Sigmoid colon (tissue), 6 donors: ENCODE measurements at regions not wholly inside any gene's neighbourhood (a gene's known extent, or its start where the extent isn't known, plus 50 kb on each side); places are given as distances from the start of the nearest gene placed in this dataset.

ENCODE experiments used
- DNase-seq: peaks from one replicate; pipeline ENCODE4 v3.0.0-alpha.2; 2019
- H3K27ac ChIP-seq, 4 donors: fragments of 200-600 bp; sonication (generic); one replicate each; pipeline ENCODE4 v1.5.1; 2016 to 2019; ENCODE audit warnings: mild to moderate bottlenecking in 1 of 4
- H3K27me3 ChIP-seq, 3 donors: fragments of 200-600 bp; sonication (generic); one replicate each; pipeline ENCODE4 v1.5.1; 2019; ENCODE audit warnings: mild to moderate bottlenecking in 1 of 3
- H3K36me3 ChIP-seq, 4 donors: fragments of 200-600 bp; sonication (generic); one replicate each; pipeline ENCODE4 v1.5.1; 2016 to 2019
- H3K4me1 ChIP-seq, 4 donors: fragments of 200-600 bp; sonication (generic); one replicate each; pipeline ENCODE4 v1.5.1; 2017 to 2019
- H3K4me3 ChIP-seq, 4 donors: fragments of 200-600 bp; sonication (generic); one replicate each; pipeline ENCODE4 v1.5.1; 2017 to 2019; ENCODE audit warnings: mild to moderate bottlenecking in 2 of 4, moderate library complexity in 1 of 4
- H3K9me3 ChIP-seq, 4 donors: fragments of 200-600 bp in 3 of 4; sonication (generic) in 3 of 4; one replicate each; pipeline versions ENCODE4 v1.5.1 to v1.6.1; 2013 to 2019
- EP300 ChIP-seq, 4 donors: sonication (generic); formaldehyde crosslinking; IDR thresholded peaks; one replicate each; pipeline ENCODE4 v1.6.1; 2017; ENCODE audit warnings: antibody characterized with exemption in 4 of 4
- POLR2A ChIP-seq, 2 donors: fragments of 450-650 bp; IDR thresholded peaks; one replicate each; pipeline ENCODE4 v1.6.1; 2016; ENCODE audit warnings: antibody characterized with exemption in 2 of 2, mild to moderate bottlenecking in 2 of 2, moderate library complexity in 2 of 2
- POLR2AphosphoS5 ChIP-seq, 4 donors: sonication (generic); formaldehyde crosslinking; IDR thresholded peaks; one replicate each; pipeline ENCODE4 v1.6.1; 2017; ENCODE audit warnings: antibody characterized with exemption in 4 of 4
- WGBS, 2 donors: extraction: QIAGEN DNeasy Blood & Tissue Kit; methylation state at CpG; one replicate each; pipeline ENCODE4 v1.1.7; 2013; 5-methylcytosine and 5-hydroxymethylcytosine counted together
- intact Hi-C: fragments of 100-400 bp; cut with DNase I; formaldehyde crosslinking; loops from one replicate; pipeline ENCODE4 v1.15.1; 2023
- TF ChIP-seq, protein P1 (sequence below), 4 experiments: fragments of 450-650 bp in 3 of 4; fragments of 200-600 bp in 1 of 4; IDR thresholded peaks; one replicate each; pipeline ENCODE4 v1.5.1; 2016 to 2019; ENCODE audit warnings: antibody characterized with exemption in 4 of 4, mild to moderate bottlenecking in 3 of 4, moderate library complexity in 2 of 4
- donor health status: healthy with polysubstance abuse.
- donor health status: healthy.

DNA sequence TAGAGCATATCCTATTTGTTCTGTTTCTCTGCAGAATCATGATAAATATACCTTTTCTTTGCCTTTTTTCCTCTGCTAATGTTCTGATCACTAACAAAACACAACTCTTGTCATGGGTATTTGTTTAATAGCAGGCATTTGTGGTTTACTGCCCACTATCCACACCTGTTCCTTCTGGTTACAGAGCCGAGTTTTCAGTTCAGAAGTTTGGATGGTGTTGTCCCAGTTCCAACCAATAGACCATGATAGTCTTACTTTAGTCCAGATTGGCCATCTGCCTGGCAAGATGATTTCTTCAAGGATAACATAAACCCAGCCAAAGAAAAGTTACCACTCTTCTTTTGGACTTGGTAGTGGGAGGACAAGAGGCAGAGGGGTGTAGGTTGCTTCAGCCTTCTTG lies 211.2 kb downstream of the TFAP2A start:
- no peaks in the 10 kb centered on the region for H3K4me1 ChIP-seq
- 50 to 74% methylated on average over 1 of the region's 1 CpG for WGBS, 2 donors
- no peak overlapping the region for H3K27ac ChIP-seq

DNA sequence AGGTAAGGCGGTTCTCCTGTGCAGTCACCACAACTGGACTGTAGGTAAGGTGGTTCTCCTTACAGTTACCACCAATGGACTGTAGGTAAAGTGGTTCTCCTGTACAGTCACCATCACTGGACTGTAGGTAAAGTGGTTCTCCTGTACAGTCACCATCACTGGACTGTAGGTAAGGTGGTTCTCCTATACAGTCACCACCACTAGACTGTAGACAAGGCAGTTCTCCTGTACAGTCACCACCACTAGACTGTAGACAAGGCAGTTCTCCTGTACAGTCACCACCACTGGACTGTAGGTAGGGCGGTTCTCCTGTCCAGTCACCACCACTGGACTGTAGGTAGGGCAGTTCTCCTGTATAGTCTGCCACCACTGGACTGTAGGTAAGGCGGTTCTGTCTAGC lies 212.3 kb downstream of the TFAP2A start:
- TF ChIP-seq, protein P1, sequence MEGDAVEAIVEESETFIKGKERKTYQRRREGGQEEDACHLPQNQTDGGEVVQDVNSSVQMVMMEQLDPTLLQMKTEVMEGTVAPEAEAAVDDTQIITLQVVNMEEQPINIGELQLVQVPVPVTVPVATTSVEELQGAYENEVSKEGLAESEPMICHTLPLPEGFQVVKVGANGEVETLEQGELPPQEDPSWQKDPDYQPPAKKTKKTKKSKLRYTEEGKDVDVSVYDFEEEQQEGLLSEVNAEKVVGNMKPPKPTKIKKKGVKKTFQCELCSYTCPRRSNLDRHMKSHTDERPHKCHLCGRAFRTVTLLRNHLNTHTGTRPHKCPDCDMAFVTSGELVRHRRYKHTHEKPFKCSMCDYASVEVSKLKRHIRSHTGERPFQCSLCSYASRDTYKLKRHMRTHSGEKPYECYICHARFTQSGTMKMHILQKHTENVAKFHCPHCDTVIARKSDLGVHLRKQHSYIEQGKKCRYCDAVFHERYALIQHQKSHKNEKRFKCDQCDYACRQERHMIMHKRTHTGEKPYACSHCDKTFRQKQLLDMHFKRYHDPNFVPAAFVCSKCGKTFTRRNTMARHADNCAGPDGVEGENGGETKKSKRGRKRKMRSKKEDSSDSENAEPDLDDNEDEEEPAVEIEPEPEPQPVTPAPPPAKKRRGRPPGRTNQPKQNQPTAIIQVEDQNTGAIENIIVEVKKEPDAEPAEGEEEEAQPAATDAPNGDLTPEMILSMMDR (IDR thresholded peaks at IDR 0.05) = no peak
- TF ChIP-seq EP300 (IDR thresholded peaks at IDR 0.05) = no peak
- no peak for TF ChIP-seq POLR2A (IDR thresholded peaks at IDR 0.05)
- TF ChIP-seq POLR2AphosphoS5 (IDR thresholded peaks at IDR 0.05) = no peak
- H3K4me3 ChIP-seq = no peak overlapping the region
- H3K36me3 ChIP-seq = no peaks in the 10 kb centered on the region
- H3K4me1 ChIP-seq = no peaks in the 10 kb centered on the region
- no peaks in the 10 kb centered on the region for H3K27me3 ChIP-seq
- H3K27ac ChIP-seq = no peak overlapping the region
- DNase-seq = no peak
- intact Hi-C loops = no loop called here
- no peaks in the 10 kb centered on the region for H3K9me3 ChIP-seq
- 91 to 94% methylated on average over 3 of the region's 3 CpGs for WGBS, 2 donors

More for the DNA sequence above, 211.2 kb downstream of the TFAP2A start:
- Histone ChIP-seq H3K4me3 (no peak overlapping the region), H3K9me3 (no peaks in the 10 kb centered on the region), H3K36me3 (no peaks in the 10 kb centered on the region), H3K27me3 (no peaks in the 10 kb centered on the region)
- TF ChIP-seq POLR2A (IDR thresholded peaks at IDR 0.05) = no peak
- intact Hi-C loops = no loop called here
- no peak for DNase-seq

DNA sequence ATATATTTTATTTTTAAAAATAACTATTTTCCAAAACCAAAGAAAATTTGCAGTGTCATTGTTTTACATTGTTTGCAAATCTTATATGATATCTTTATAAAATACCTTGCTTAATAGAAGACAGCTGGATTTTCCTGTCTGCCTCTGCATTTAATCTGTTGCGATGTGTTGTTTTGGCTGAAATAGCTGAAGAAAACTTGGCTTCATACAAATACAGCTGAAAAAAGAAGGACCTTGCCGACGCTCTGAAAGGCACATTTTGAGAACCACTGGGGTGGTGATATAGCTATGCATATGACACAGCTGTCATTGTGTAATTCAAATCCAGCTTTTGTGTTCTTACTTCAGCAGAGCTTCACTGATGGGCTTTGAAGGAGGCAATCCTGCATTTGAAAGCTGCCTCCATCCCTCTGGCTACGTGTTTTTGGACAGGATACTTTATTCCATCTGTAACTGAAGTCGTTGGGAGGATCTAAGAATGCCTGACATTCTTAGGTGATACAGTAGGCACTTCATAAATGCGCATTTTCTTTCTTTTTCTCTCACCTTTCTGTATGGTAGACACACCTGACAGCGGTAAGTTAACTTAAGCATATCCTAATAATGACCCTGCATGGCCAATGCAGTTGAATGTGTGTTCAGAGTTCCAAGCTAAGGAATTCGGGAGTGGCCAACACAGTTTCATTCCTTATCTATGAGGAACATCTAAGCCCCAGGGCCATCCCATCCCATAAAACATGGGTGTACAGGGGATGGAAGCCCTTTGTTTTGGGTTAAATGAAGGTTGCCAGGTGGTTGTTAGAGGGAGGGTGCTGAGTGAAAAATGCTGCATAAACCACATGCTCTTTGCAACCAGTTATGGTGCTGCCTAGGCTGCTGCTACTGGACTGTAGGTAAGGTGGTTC lies 213.0 kb downstream of the TFAP2A start:
- H3K27ac ChIP-seq = no peak overlapping the region
- 83 to 86% methylated on average over 8 of the region's 8 CpGs for WGBS, 2 donors
- no peak for DNase-seq

DNA sequence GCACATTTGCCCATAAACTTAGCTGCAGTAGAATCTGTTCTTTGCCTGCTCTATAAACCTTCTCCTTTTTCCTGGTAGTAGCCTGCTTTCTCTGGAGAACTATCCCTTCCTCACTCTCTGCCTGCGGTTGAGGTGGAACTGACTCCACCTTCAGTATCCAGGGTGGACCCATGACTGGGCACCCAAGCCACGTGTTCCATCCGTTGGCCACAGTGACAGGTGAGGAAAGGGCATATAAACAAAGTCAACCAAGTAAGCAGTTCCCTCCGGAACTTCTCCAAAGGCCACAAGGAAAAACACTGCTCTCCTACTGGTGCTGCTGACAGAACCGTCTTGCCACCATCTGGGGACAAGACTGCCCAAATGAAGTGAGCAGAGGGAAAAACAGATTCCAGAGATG lies 218.8 kb downstream of the TFAP2A start:
- Histone ChIP-seq H3K27ac (no peak overlapping the region), H3K4me3 (no peak overlapping the region), H3K27me3 (no peaks in the 10 kb centered on the region), H3K9me3 (no peaks in the 10 kb centered on the region), H3K36me3 (no peaks in the 10 kb centered on the region), H3K4me1 (peaks cover 0 to 3% (median 0%) of the 10 kb centered on the region in 4 donors)
- DNase-seq = no peak
- 80 to 81% methylated on average over 5 of the region's 5 CpGs for WGBS, 2 donors
- intact Hi-C loops = no loop called here
- TF ChIP-seq, protein P1 (IDR thresholded peaks at IDR 0.05) = no peak
- no peak for TF ChIP-seq EP300 (IDR thresholded peaks at IDR 0.05)
- TF ChIP-seq POLR2A (IDR thresholded peaks at IDR 0.05) = no peak
- no peak for TF ChIP-seq POLR2AphosphoS5 (IDR thresholded peaks at IDR 0.05)

More for the DNA sequence above, 213.0 kb downstream of the TFAP2A start:
- no peaks in the 10 kb centered on the region for H3K9me3 ChIP-seq
- H3K4me3 ChIP-seq = no peak overlapping the region
- H3K36me3 ChIP-seq = no peaks in the 10 kb centered on the region
- H3K4me1 ChIP-seq = no peaks in the 10 kb centered on the region
- no peaks in the 10 kb centered on the region for H3K27me3 ChIP-seq
- TF ChIP-seq, protein P1 (IDR thresholded peaks at IDR 0.05) = no peak
- TF ChIP-seq EP300 (IDR thresholded peaks at IDR 0.05) (no peak), POLR2A (IDR thresholded peaks at IDR 0.05) (no peak), POLR2AphosphoS5 (IDR thresholded peaks at IDR 0.05) (no peak)
- intact Hi-C loops = no loop called here

DNA sequence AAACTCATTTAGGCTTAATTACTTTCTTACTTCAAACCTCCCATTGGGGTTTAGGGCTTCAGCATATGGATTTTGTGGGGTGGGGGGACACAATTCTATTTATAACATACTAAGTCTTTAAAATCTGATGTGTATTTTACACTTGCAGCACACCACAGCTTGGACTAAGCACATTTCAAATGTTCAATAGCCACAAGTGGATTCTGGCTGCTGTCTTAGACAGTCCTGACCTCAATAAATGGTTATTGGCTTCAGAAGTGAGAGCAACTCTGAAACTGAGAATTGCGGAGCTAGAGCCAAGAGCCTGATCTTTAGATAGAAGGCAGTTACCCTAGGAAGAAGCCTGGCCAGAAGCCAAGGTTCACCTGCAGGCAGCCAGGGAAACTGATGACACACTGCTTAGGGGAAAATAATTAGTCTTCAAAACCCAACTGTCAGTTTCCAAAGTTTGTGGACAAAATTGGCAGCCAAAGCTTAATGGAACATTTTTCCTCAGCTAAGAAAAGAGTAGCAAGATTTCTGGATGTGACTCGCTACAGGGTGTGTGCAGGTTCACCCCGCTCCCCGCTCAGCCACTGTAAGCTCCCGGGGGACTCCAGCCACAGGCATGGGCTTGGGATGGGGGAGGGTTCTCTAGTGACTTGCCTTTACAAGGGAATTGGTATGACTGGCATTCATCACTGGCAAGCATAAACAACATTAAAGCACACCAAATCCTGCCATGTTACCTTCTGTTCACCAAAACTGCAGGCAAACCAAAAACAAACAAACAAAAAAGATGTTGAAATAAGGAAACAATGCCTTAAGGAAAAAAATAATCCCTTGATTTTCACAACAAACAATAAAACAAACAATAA lies 219.8 kb downstream of the TFAP2A start:
- 82 to 85% methylated on average over 5 of the region's 5 CpGs for WGBS, 2 donors
- Histone ChIP-seq H3K9me3 (no peaks in the 10 kb centered on the region), H3K36me3 (no peaks in the 10 kb centered on the region), H3K27ac (no peak overlapping the region), H3K4me3 (no peak overlapping the region), H3K27me3 (no peaks in the 10 kb centered on the region), H3K4me1 (peaks cover 0 to 3% (median 0%) of the 10 kb centered on the region in 4 donors)
- TF ChIP-seq, protein P1 (IDR thresholded peaks at IDR 0.05) = no peak
- TF ChIP-seq POLR2A (IDR thresholded peaks at IDR 0.05) (no peak), POLR2AphosphoS5 (IDR thresholded peaks at IDR 0.05) (no peak), EP300 (IDR thresholded peaks at IDR 0.05) (no peak)
- intact Hi-C loops = no loop called here
- no peak for DNase-seq
